GM18498 (cell line): ENCODE measurements at regions not wholly inside any gene's neighbourhood (a gene's known extent, or its start where the extent isn't known, plus 50 kb on each side); places are given as distances from the start of the nearest gene placed in this dataset.
"Not testable (repeated sequence)": the region's sequence is repeated elsewhere in the genome, so short reads cannot be mapped to it uniquely, and the experiment has no call there.

Source experiments
- ATAC-seq: cut with Tn5 transposase; IDR thresholded peaks from one replicate; pipeline ENCODE4 v1.9.1; 2021; ENCODE audit warnings: mild to moderate bottlenecking, moderate library complexity; ENCODE audit not compliant: unreplicated experiment

DNA sequence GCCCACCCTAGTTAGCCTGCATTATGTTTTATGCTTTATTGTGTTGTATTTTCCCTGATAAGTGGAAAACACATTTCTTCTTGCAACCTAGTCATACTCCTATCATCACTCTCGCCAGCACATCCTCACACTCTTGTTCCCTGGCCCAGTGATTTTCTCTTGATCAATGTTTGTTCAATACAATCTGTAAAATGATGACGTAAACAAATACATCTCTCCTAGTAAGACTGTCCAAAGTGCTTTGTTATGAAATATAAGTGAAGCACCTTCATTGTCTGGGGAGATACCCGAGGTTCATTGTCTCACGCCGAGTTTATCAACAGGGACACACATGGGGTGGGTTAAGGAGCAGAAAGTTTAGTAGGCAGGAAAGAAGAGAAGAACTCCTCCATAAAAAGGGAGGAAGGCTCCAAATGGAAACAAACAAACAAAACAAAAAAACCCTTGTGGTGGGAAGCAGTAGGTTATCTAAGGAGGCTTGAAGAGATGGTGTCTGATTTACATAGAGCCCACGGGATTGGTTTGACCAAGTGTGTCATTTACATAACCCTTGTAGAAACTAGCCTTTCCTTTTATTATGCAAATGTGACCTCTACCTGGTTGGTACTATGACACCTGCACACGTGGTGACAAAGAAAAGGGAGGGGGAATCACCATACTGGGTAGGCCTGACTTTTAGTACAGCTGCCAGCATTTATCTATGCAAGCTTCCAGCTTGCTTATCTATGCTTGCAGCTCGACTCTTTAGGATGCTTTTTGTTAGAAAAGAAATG is 1317.9 kb upstream of the SPRY2 start:
- ATAC-seq: no peak

DNA sequence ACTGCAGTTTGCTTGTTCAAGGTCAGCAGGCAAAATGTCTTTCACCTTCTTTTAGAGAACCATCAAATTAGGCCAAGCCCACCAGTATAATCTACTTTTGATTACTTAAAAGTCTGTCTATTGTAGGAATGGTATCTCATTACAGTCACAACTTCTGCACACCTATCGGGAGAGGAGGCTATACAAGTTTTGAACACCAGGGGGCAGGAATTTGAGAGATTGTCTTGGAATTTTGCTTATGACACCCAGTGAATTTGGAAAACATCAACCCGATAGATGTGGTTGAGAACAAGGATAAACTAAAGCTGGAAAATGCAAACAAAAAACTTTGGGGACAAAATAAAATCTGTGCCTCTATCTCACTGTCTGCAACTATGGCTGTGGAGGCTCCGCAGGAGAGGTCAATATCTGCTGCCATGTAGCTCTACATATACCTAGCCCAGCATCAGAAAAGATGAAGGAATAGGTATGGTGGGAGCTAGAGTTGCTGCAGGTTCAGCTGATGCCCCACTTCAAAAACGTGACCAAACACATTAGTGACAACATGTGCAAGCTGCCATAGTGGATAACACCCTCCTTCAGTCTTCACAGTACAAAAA is 1299.2 kb upstream of the SPRY2 start:
- no peak for ATAC-seq

DNA sequence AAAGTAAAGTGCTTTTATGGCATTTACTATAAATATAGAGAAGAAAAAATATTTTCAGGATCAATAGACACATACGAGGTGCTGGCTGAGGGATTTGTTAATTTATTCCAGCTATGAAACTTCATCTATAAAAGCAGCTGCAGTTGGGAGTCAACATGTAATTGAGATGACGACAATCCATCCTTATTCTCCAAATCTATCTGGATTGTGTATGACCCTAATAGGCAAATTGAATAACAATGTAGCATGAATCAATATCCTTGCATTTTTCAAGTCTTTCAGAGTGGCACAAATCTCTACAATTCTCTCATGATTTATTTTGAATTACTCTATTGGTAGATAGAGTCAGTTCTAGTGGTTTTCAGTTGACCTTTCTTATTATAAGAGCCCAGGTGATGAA is 1296.5 kb upstream of the SPRY2 start:
- ATAC-seq: no peak

DNA sequence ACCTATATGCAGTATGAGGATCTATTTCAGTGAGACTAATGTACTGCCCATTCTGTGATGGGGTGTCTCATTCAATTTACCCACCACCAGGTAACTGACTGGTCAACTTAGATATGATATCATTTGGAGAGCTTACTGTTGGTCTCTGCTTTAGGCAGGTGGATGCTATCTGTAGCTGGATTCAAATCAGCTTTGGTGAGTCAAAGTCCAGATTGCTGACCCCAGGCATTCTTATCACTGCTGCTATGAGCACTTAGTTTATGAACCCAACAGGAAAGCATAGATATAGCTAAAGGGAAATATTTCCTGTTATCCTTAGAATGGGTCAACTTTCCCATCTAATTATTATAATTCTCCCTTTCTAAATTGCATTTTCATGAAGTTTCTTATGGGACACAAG is 1295.2 kb upstream of the SPRY2 start:
- ATAC-seq: no peak

DNA sequence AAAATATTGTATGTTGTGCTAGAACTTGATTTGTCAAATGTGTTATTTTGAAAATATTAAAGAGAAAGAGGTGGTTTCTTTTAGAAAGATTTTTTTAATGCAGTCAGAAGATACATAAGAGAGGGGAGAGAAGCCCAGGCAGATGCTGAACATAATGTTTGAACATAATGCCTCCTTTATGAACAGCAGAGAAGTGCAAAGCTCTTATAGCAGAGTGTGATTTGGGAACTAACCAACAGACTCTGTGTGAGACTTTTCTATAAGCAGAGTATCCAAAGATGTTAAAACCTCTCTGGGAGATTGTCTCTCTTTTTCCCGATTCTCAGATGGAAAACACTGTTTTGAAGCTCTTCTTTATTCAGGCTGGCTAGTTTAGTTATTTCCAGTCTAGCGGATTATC is 1274.1 kb upstream of the SPRY2 start:
- ATAC-seq: no peak

DNA sequence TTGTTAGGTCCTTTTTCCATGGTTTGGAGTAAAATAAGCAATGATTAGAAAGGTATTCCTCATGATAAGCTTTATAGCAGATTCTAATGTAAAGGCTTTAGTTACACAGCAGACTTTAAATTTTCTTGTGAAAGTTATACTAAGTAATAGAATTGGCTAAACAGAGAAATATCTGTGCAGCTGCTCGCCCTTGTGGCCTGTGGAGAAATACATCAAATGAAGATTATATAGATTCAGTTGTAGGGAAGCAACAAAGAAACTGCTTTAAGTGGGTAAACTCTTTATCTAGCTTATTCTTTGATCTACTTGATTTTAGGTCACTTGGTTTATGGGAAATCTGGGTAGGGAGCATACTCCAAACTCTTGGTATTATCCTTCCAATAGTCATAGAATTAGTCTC is 1269.7 kb upstream of the SPRY2 start:
- ATAC-seq: no peak

DNA sequence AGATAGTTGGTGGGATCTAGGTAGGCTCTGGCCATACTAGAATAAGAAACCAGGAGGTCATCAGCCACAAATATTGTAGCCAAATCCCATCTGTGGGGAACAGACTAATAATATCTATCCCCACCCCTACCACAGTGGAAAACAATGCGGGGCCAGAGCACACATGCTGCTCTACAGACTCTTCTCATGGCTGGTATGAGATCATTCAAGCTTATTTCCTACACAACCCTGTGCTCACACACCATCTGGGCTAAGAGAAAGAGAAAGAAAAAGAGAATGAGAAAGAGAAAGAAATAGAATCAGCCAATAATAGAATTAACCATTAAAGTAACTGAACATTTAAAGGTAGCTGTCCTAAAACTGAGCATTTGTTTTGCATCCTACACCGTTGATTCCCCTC is 1268.4 kb upstream of the SPRY2 start:
- no peak for ATAC-seq

DNA sequence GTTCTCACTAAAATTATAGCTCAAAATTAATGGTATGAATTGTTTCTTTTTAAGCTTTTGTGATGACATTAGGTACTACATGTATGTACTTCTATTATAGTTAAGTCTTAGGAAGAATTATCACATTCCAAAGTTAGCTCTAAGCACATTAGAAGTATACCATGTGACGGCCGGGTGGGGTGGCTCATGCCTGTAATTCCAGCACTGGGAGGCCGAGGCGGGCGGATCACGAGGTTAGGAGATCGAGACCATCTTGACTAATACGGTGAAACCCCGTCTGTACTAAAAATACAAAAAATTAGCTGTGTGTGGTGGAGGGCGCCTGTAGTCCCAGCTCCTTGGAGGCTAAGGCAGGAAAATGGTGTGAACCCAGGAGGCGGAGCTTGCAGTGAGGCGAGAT is 1265.1 kb upstream of the SPRY2 start:
- ATAC-seq: no peak

DNA sequence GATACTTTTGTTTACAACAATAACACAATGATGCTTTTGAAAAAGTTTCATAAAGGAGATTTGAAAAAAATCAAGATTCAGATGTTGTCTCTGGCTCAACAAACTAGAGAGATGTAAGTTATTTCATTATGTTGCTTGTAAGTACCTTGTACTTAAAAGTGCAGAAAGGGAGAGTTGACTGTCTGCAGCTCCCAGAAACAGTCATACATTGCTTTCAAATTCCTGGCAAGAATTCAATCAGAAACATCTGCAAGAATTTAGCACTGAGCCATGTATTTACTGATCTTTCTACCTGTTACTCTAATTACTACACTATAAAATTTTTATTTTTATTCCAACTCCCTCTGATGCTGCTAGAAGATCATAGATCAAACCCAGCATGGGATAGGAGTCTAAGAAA is 1261.3 kb upstream of the SPRY2 start:
- no peak for ATAC-seq

DNA sequence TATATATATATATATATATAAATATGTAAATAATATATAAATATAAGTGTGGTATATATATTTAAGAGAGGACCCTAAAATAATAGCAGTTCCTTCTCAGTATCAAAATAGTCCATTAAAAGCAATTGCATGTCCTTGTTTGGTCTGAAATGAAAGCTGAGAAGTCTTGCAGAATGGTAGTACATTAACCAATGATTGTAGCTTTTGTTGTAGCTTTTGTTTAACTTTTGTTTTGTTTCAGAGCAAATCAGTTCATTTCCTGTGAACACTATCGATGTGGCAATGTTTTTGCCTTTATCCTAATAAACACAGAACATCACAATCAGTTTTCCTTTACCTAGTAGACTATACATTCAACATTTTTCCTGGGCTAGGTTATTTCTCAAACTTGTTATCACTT is 1256.2 kb upstream of the SPRY2 start:
- no peak for ATAC-seq

DNA sequence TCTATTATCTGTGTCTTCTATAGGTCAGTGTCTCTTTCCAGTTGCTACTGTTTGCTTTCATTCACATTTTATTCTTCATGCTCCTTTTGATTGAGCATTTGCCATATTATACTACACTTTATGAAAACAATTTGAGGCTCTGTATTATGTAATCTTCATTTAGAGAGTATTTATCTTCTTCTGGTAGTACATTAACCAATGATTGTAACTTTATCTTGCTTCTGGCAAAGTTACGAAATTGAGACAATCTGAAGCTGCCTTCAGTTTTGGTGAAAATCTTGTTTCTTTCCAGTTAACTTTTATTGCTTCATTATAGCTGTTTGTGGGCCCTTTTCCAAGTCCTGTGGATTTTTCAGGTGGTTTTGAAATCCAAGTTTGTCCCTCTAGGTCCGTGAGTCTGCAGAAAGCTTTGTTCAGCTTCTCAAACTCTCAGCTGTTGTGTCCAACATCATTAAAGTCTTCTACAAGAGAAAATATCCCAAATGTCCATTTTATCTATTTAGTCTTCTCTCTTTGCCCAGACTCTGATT is 1255.4 kb upstream of the SPRY2 start:
- no peak for ATAC-seq

DNA sequence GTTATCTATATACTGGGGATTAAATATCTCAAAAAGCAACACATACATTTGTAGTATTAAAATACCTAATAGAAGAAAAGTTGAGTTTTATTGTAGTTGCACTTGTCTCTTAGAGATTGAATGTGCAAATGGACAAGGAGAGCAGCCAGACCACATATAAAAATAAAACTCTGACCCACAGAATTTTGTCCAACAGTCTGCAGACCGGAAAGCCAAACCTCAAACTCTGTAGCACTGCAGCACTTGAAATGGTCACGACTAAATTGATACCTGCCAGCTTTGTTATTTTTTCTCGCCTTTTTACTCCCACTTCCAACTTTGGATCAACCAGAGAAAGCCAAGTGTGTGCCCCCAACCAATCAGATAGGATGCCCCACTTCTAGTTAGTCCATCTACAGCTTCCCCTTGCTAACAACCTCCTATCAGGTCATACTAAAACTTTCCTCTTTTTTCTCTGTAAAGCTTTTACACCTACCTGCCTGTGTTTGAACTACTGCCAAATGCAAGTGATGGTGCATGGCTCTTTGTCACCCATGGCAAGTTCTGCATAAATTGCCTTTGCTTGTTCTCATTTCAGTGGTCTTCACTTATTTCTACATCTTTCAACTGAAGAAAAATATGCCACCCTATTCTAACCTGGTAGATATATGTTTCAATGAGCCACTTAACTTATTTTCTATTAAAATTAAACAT is 1250.7 kb upstream of the SPRY2 start:
- ATAC-seq: no peak

DNA sequence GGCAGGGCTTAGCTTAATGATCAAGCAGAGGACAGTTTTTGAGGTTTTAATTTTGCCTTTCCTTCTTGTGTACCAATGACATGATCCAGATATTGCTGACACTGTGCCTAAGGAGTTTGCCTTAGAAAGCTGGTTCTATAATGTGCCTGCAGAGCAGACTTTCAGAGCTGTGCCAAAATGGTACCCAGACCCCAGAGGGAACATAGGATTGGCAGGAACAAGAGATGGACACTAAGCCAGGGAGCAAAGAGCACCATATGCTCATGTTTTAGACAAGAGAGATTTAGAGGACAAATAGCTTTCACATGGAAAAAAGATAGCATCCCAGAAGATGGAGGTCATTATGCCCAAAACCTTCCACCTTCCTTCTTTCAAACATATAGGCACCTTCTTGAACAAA is 1241.5 kb upstream of the SPRY2 start:
- no peak for ATAC-seq

DNA sequence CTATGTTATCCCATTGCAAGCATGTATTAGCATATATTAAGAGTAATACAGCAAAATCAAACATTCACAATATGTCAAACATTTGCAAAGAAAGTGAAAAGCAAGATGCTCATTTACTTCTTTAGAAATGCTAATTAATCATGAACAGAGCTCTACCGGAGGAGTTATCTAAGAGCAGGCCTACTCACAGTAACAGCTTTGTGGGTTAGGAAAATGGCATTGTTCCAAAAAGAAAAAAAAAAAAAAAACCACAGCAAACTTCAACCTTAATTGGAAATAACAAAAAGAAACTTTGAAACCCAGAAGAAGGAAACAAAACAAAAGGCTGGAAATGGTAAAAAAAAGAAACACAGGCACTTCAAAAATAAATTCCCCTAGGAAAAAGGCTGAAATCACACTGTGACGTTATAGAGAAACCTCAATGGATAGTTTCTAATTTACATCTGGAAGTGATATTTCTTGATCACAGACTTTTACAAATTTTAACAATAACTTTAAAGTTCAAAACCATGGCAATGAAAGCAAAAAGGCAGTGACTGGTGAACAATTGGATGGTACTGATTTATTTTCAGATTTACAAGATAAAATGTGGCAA is 1236.8 kb upstream of the SPRY2 start:
- no peak for ATAC-seq

DNA sequence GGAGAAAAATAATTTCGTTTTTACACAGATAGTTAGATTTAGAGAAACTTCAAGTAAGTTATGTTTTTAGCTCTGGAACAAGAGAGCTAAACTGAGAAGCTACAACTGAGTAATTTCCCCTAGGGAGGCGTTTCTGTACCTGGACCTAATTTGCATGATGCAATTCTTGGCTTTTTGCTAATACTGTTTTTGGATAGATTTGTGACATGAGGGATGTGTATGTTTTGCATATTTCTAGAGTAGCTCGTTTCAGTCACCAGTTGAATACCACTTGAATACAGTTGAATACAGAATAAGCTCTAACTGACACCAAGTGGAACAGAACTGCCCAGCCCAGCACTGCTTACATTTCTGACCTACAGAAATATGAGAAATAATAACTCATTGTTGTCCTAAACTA is 1227.9 kb upstream of the SPRY2 start:
- ATAC-seq: no peak

DNA sequence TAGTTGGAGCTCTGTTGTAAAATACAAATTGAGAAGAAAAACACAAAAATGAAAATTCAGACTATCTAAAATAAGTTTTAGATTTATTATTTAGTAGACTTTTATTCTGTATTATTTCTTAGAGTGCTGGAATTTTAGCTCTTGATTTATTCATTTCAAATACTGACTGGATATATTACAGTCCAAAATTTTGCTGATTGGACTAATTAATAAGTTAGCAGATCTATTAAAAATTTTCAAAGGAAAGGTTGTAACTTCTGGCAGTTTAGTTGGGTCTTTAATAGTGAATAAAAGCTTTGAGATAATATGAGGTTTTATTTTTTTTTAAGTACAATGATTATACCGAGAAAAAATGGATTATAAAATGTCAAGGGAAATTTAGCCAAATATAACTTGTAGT is 1224.9 kb upstream of the SPRY2 start:
- ATAC-seq: no peak

DNA sequence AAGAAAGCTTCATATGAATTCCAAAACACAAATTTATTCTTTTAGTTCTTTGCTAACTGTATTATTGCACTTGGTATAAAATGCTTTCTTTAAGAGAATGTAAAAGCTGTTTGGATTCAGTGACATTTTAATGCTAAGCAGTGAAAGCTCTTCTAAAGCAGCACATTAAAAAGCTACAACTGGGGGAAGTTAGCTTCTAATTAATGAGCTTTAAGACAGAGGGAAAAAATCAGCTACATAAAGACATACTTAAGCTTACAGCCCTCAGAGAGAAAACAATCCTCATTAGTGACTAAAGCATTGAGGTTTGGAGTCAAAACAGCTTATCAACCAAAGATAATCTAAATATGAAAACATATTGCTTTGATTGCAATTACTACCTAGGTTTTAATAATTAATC is 1222.2 kb upstream of the SPRY2 start:
- ATAC-seq: no peak

DNA sequence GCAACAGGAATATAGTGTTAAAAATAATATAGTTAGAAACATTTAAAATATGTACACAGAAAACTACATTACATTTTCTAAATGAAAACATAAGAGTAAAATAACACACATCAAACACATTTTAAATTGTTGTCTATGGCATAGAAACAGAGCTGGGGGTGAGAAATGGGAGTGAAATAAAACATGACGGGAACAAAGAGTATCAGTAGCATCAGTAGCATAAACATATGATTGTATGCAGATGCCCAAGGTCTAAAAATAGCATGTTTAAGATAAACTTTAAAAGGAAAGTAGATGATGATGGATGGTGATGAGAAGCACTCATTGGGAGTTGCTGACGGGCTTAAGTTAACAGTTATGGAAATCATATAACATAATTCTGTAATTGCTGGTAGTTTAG is 1221.7 kb upstream of the SPRY2 start:
- no peak for ATAC-seq

DNA sequence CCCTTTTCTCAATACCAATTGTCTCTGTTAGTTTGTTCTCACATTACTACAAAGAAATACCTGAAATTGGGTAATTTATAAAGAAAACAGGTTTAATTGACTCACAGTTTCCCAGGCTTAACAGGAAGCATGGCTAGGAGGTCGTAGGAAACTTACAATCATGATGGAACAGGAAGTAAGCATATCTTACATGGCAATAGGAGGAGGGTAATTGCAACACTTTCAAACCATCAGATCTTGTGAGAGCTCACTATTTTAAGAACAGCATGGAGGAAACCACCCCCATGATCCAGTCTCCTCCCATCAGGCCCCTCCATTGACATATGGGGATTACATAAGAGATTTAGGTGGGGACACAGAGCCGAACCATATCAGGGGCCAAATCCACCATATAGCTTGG is 1210.1 kb upstream of the SPRY2 start:
- no peak for ATAC-seq

DNA sequence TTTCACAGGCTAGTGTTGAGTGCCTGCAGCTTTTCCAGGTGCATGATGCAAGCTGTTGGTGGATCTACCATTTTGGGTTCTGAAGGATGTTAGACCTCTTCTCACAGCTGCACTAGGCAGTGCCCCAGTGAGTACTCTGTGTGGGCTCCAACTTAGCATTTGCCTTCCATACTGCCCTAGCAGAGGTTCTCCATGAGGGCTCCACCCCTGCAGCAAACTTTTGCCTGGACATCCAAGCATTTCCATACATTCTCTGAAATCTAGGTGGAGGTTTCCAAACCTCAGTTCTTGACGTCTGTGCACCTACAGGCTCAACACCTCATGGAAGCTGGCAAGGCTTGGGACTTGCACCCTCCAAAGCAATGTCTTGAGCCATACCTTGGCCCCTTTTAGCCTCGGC is 1205.4 kb upstream of the SPRY2 start:
- ATAC-seq: not testable (repeated sequence)

DNA sequence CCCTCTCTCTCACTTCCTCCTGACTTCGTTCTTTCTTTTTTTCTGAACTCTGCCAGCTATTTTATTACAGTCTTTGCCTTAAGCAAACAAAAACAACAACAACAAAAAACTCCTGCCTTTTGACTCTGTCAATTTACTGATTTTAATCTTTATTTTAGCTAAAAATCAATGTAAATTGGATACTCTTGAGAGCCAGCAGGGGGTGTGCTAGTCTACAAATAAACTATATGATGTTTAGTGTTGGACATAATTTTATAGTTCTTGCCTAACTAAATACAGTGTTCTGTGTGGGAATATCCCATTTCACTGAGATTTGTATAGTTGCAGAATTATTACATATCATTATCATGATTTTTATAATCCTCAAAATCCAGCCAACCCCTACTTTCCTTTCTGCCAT is 1199.9 kb upstream of the SPRY2 start:
- no peak for ATAC-seq
